Neural progenitor cell (in vitro differentiated cells): ENCODE measurements at regions not wholly inside any gene's neighbourhood (a gene's known extent, or its start where the extent isn't known, plus 50 kb on each side); places are given as distances from the start of the nearest gene placed in this dataset.

ENCODE experiments used
- EZH2 ChIP-seq: fragments of 200-600 bp; sonication (generic); IDR thresholded peaks from 2 replicates; pipeline ENCODE4 v1.6.1; 2017; ENCODE audit warnings: antibody characterized with exemption, mild to moderate bottlenecking, moderate library complexity
- EZH2phosphoT487 ChIP-seq: fragments of 200-600 bp; sonication (generic); IDR thresholded peaks from 2 replicates; pipeline ENCODE4 v1.6.1; 2017; ENCODE audit warnings: antibody characterized with exemption
- TF ChIP-seq, protein P1 (sequence below): fragments of 200-600 bp; sonication (generic); IDR thresholded peaks from 2 replicates; pipeline ENCODE4 v1.5.1; 2017; ENCODE audit warnings: antibody characterized with exemption, mild to moderate bottlenecking

DNA sequence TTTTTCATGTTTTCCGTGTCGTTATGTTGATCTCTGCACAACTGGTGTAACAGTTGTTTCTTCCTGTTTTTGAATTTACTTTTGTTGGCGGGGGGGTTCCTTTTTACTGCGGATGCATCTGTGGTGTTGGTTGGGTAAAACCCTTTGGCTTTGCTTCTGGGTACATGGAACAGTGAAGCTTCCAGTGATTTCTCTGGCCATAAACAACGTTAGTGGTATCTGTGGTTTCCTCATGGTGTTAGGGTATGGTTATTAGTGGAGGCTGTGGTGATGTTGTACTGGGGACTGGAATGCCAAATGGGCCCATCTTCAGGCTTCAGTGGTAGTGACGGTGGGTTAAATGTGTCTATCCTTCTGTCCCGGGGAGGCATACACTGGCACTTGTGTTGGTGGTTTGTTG, 285.4 kb upstream of the ZNF804A start:
- no peak for TF ChIP-seq EZH2phosphoT487
- TF ChIP-seq, protein P1, sequence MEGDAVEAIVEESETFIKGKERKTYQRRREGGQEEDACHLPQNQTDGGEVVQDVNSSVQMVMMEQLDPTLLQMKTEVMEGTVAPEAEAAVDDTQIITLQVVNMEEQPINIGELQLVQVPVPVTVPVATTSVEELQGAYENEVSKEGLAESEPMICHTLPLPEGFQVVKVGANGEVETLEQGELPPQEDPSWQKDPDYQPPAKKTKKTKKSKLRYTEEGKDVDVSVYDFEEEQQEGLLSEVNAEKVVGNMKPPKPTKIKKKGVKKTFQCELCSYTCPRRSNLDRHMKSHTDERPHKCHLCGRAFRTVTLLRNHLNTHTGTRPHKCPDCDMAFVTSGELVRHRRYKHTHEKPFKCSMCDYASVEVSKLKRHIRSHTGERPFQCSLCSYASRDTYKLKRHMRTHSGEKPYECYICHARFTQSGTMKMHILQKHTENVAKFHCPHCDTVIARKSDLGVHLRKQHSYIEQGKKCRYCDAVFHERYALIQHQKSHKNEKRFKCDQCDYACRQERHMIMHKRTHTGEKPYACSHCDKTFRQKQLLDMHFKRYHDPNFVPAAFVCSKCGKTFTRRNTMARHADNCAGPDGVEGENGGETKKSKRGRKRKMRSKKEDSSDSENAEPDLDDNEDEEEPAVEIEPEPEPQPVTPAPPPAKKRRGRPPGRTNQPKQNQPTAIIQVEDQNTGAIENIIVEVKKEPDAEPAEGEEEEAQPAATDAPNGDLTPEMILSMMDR = no peak
- TF ChIP-seq EZH2 = no peak
